Breast epithelium (tissue), 3 donors: ENCODE measurements at regions not wholly inside any gene's neighbourhood (a gene's known extent, or its start where the extent isn't known, plus 50 kb on each side); places are given as distances from the start of the nearest gene placed in this dataset.

Source experiments
- CTCF ChIP-seq, 3 donors: fragments of 450-650 bp; IDR thresholded peaks; one replicate each; pipeline ENCODE4 v1.5.1; 2016 to 2017; ENCODE audit warnings: antibody characterized with exemption in 3 of 3, mild to moderate bottlenecking in 3 of 3, moderate library complexity in 3 of 3
- POLR2A ChIP-seq: fragments of 450-650 bp; IDR thresholded peaks from one replicate; pipeline ENCODE4 v1.6.1; 2016; ENCODE audit warnings: antibody characterized with exemption, mild to moderate bottlenecking, moderate library complexity
- POLR2AphosphoS5 ChIP-seq, 3 donors: sonication (generic); formaldehyde crosslinking; IDR thresholded peaks; one replicate each; pipeline ENCODE4 v1.6.1; 2017; ENCODE audit warnings: antibody characterized with exemption in 3 of 3

GRCh38 chr1:193418745-193419058, 232.3 kb upstream of the B3GALT2 start:
- TF ChIP-seq CTCF (IDR thresholded peaks at IDR 0.05) (no peak), POLR2A (no peak), POLR2AphosphoS5 (IDR thresholded peaks at IDR 0.05) (no peak)
